Stimulated activated CD4-positive, alpha-beta T cell treated with anti-CD3 and anti-CD28 coated beads, Interleukin-12 subunit alpha, Interleukin-12 subunit beta, amount 100 ng/mL, for 4 hours (primary cell): ENCODE measurements at regions not wholly inside any gene's neighbourhood (a gene's known extent, or its start where the extent isn't known, plus 50 kb on each side); places are given as distances from the start of the nearest gene placed in this dataset.

Experiments
- DNase-seq: peaks from one replicate; pipeline ENCODE4 v3.0.0-alpha.2; 2020

DNA sequence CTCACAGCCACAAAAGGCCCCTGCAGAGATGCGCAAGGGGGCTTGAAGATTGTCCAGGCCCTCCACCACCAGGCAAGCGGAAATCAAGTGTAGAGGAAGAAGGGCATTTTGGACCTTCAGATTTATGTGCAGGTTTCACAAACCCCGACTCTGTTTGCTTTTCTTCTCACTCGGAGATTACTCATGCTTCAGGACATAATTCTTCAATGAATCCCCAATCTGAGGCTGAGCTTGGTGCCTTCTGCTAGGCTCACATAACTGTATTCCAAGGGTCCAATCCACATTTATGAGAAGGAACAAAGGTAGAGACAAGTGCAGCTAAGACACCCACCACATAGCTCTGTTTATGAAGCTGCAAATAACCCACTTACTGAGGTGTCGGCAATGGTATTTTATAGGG lies 50.6 kb upstream of the NMNAT3 start:
- no peak for DNase-seq
